ENCODE measurements at regions not wholly inside any gene's neighbourhood (a gene's known extent, or its start where the extent isn't known, plus 50 kb on each side); places are given as distances from the start of the nearest gene placed in this dataset.

- no peak for TF ChIP-seq IRF1 (CRISPR knock-in tag; IDR thresholded peaks at IDR 0.05; ENCODE audit: low read depth)
- TF ChIP-seq ONECUT2 (CRISPR knock-in tag; IDR thresholded peaks at IDR 0.05) = no peak
- no peak for TF ChIP-seq ZNF430 (CRISPR knock-in tag; IDR thresholded peaks at IDR 0.05)
- 0 out of 2 replicates have a peak, but pooled peaks have one; percentile 67 for TF ChIP-seq SMAD9 (CRISPR knock-in tag; IDR thresholded peaks at IDR 0.05)
- TF ChIP-seq TCF7L2 (IDR thresholded peaks at IDR 0.05; ENCODE audit: low read depth, low read length) = no peak
- TF ChIP-seq PBX3 (CRISPR knock-in tag; IDR thresholded peaks at IDR 0.05; ENCODE audit: borderline replicate concordance) = no peak
- TF ChIP-seq E2F2 (CRISPR knock-in tag; IDR thresholded peaks at IDR 0.05; ENCODE audit: borderline replicate concordance) = no peak
- no peak for TF ChIP-seq SMARCE1 (IDR thresholded peaks at IDR 0.05; ENCODE audit: borderline replicate concordance)
- peak; percentile 78 for TF ChIP-seq KMT2B (CRISPR knock-in tag; IDR thresholded peaks at IDR 0.05)
- TF ChIP-seq ZNF605 (CRISPR knock-in tag; IDR thresholded peaks at IDR 0.05) = no peak
- 0 out of 2 replicates have a peak, but pooled peaks have one; percentile 32 for TF ChIP-seq ZNF160 (CRISPR knock-in tag; IDR thresholded peaks at IDR 0.05)
- TF ChIP-seq NR2C2 (CRISPR knock-in tag; IDR thresholded peaks at IDR 0.05; ENCODE audit: borderline replicate concordance) = no peak; the same call in none of the 2 replicates
- TF ChIP-seq HNF1A (IDR thresholded peaks at IDR 0.05; ENCODE audit: low read depth) = no peak
- TF ChIP-seq HNF1A (CRISPR knock-in tag; IDR thresholded peaks at IDR 0.05; ENCODE audit: borderline replicate concordance) = no peak
- TF ChIP-seq ZNF674 (CRISPR knock-in tag; IDR thresholded peaks at IDR 0.05; ENCODE audit: low read depth) = no peak
- TF ChIP-seq E2F1 (CRISPR knock-in tag; IDR thresholded peaks at IDR 0.05) = no peak
- peak; percentile 79 for TF ChIP-seq ZNF770 (CRISPR knock-in tag; IDR thresholded peaks at IDR 0.05)
- TF ChIP-seq TCF7 (IDR thresholded peaks at IDR 0.05; ENCODE audit: low read depth) = peak; percentile 55
- no peak for TF ChIP-seq FLYWCH1 (CRISPR knock-in tag; IDR thresholded peaks at IDR 0.05)
Measured at GRCh38 chr2:226478109-226478809, 321.4 kb downstream of the IRS1 start (continued).
